Gastroesophageal sphincter (tissue), 3 donors: ENCODE measurements at regions not wholly inside any gene's neighbourhood (a gene's known extent, or its start where the extent isn't known, plus 50 kb on each side); places are given as distances from the start of the nearest gene placed in this dataset.

Source experiments
- CTCF ChIP-seq, 4 experiments: fragments of 200-600 bp in 2 of 4; fragments of 450-650 bp in 2 of 4; sonication (generic) in 1 of 4; IDR thresholded peaks; one replicate each; pipeline ENCODE4 v1.5.1; 2017 to 2019; ENCODE audit warnings: antibody characterized with exemption in 4 of 4, mild to moderate bottlenecking in 2 of 4, moderate library complexity in 2 of 4
- EP300 ChIP-seq: sonication (generic); formaldehyde crosslinking; IDR thresholded peaks from one replicate; pipeline ENCODE4 v1.6.1; 2017; ENCODE audit warnings: antibody characterized with exemption, mild to moderate bottlenecking
- POLR2A ChIP-seq, 2 donors: fragments of 450-650 bp; IDR thresholded peaks; one replicate each; pipeline ENCODE4 v1.6.1; 2017; ENCODE audit warnings: antibody characterized with exemption in 2 of 2, mild to moderate bottlenecking in 2 of 2, moderate library complexity in 1 of 2
- POLR2AphosphoS5 ChIP-seq: sonication (generic); formaldehyde crosslinking; IDR thresholded peaks from one replicate; pipeline ENCODE4 v1.6.1; 2017; ENCODE audit warnings: antibody characterized with exemption

GRCh38 chr10:109341986-109342385, 581.3 kb downstream of the XPNPEP1 start:
- TF ChIP-seq CTCF (IDR thresholded peaks at IDR 0.05), result no peak
- no peak for TF ChIP-seq POLR2A (IDR thresholded peaks at IDR 0.05)
- no peak for TF ChIP-seq POLR2AphosphoS5
- TF ChIP-seq EP300, result no peak
